WTC11 (cell line): ENCODE measurements at regions not wholly inside any gene's neighbourhood (a gene's known extent, or its start where the extent isn't known, plus 50 kb on each side); places are given as distances from the start of the nearest gene placed in this dataset.

Experiments used
- HMGA2 ChIP-seq: fragments of 250-450 bp; sonication (Bioruptor Pico); IDR thresholded peaks from 2 replicates; pipeline ENCODE4 v1.4.0; 2021; ENCODE audit warnings: mild to moderate bottlenecking, moderate library complexity
- ZNF138 ChIP-seq: sonication (generic); formaldehyde crosslinking; conservative IDR thresholded peaks from 2 replicates; pipeline ENCODE4 v1.8.1; 2022; ENCODE audit warnings: mild to moderate bottlenecking, moderate library complexity, missing genetic modification reagents
- ZNF232 ChIP-seq: sonication (generic); formaldehyde crosslinking; IDR thresholded peaks from 2 replicates; pipeline ENCODE4 v1.8.0; 2022; ENCODE audit warnings: mild to moderate bottlenecking, missing genetic modification reagents
- TF ChIP-seq, protein P1 (sequence below): sonication (generic); formaldehyde crosslinking; IDR thresholded peaks from 2 replicates; pipeline ENCODE4 v1.8.1; 2022; ENCODE audit warnings: mild to moderate bottlenecking, moderate library complexity, missing genetic modification reagents
- TF ChIP-seq, protein P2 (sequence below): sonication (generic); formaldehyde crosslinking; IDR thresholded peaks from 2 replicates; pipeline ENCODE4 v1.8.1; 2022; ENCODE audit warnings: low read depth, mild to moderate bottlenecking, moderate library complexity, missing genetic modification reagents, borderline replicate concordance

DNA sequence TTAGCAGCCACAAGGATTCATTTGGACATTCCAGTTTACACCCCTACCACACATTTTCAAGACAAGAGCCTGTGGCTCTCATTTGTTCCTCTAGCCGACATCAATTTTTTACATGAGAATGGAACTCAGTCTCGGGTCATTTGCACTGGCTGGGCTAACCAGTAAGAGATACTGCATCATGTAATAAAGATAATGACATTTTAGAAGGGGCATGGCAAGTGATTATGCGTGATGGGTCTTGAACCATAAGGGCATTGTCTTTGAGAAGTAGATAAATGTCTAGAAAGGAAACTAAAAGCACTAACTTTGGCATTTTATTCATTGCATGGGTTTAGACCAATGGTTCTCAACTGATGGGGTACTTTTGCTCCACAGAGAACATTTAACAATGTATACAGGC is 146.0 kb upstream of the GRM7 start:
- no peak for TF ChIP-seq HMGA2 (CRISPR knock-in tag)
- TF ChIP-seq, protein P1, sequence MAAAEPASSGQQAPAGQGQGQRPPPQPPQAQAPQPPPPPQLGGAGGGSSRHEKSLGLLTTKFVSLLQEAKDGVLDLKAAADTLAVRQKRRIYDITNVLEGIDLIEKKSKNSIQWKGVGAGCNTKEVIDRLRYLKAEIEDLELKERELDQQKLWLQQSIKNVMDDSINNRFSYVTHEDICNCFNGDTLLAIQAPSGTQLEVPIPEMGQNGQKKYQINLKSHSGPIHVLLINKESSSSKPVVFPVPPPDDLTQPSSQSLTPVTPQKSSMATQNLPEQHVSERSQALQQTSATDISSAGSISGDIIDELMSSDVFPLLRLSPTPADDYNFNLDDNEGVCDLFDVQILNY (CRISPR knock-in tag), result no peak
- no peak for TF ChIP-seq ZNF138 (CRISPR knock-in tag)
- TF ChIP-seq, protein P2, sequence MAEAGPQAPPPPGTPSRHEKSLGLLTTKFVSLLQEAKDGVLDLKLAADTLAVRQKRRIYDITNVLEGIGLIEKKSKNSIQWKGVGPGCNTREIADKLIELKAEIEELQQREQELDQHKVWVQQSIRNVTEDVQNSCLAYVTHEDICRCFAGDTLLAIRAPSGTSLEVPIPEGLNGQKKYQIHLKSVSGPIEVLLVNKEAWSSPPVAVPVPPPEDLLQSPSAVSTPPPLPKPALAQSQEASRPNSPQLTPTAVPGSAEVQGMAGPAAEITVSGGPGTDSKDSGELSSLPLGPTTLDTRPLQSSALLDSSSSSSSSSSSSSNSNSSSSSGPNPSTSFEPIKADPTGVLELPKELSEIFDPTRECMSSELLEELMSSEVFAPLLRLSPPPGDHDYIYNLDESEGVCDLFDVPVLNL (CRISPR knock-in tag), result no peak
- no peak for TF ChIP-seq ZNF232
